Suprapubic skin (tissue), 3 donors: ENCODE measurements at regions not wholly inside any gene's neighbourhood (a gene's known extent, or its start where the extent isn't known, plus 50 kb on each side); places are given as distances from the start of the nearest gene placed in this dataset.

Experiments
- POLR2A ChIP-seq, 2 donors: fragments of 450-650 bp; IDR thresholded peaks; one replicate each; pipeline ENCODE4 v1.6.1; 2017; ENCODE audit warnings: antibody characterized with exemption in 2 of 2, mild to moderate bottlenecking in 2 of 2, moderate library complexity in 2 of 2
- TF ChIP-seq, protein P1 (sequence below), 2 donors: fragments of 200-600 bp in 1 of 2; fragments of 450-650 bp in 1 of 2; sonication (generic) in 1 of 2; IDR thresholded peaks; one replicate each; pipeline ENCODE4 v1.5.1; 2016 to 2019; ENCODE audit warnings: antibody characterized with exemption in 2 of 2, mild to moderate bottlenecking in 1 of 2, moderate library complexity in 1 of 2

DNA sequence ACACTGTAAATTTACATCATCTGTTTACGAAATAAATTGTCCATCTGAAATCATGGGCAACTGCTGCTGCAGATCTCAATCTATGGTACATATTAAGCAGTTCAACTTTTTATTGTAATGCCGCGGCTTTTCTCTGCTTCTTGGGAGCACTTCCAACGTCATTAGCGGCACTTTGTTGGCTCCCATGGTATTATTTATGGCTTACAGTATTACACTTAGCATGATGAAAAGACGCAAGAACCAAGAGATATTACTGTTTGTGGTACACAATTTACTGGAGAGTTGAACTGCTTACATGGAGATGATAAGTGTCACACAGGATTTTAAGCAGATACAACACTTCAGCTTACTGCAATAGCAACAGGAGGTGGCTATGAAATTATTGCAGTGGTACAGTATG, 442.1 kb downstream of the PCDH20 start:
- TF ChIP-seq POLR2A (IDR thresholded peaks at IDR 0.05): no peak
- TF ChIP-seq, protein P1, sequence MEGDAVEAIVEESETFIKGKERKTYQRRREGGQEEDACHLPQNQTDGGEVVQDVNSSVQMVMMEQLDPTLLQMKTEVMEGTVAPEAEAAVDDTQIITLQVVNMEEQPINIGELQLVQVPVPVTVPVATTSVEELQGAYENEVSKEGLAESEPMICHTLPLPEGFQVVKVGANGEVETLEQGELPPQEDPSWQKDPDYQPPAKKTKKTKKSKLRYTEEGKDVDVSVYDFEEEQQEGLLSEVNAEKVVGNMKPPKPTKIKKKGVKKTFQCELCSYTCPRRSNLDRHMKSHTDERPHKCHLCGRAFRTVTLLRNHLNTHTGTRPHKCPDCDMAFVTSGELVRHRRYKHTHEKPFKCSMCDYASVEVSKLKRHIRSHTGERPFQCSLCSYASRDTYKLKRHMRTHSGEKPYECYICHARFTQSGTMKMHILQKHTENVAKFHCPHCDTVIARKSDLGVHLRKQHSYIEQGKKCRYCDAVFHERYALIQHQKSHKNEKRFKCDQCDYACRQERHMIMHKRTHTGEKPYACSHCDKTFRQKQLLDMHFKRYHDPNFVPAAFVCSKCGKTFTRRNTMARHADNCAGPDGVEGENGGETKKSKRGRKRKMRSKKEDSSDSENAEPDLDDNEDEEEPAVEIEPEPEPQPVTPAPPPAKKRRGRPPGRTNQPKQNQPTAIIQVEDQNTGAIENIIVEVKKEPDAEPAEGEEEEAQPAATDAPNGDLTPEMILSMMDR (IDR thresholded peaks at IDR 0.05): no peak
